Transverse colon (tissue), 4 donors: ENCODE measurements at regions not wholly inside any gene's neighbourhood (a gene's known extent, or its start where the extent isn't known, plus 50 kb on each side); places are given as distances from the start of the nearest gene placed in this dataset.

Experiments
- CTCF ChIP-seq, 5 experiments: fragments of 200-600 bp in 3 of 5; fragments of 450-650 bp in 2 of 5; sonication (generic) in 3 of 5; IDR thresholded peaks; 1 replicate in 2 of 5; 2 replicates in 3 of 5; pipeline ENCODE4 v1.5.1; 2016 to 2017; ENCODE audit warnings: antibody characterized with exemption in 5 of 5, inconsistent platforms in 3 of 5, mild to moderate bottlenecking in 2 of 5, moderate library complexity in 1 of 5
- EP300 ChIP-seq: sonication (generic); formaldehyde crosslinking; IDR thresholded peaks from one replicate; pipeline ENCODE4 v1.6.1; 2017; ENCODE audit warnings: antibody characterized with exemption, low read depth
- POLR2A ChIP-seq: fragments of 450-650 bp; IDR thresholded peaks from one replicate; pipeline ENCODE4 v1.6.1; 2016; ENCODE audit warnings: antibody characterized with exemption, mild to moderate bottlenecking, moderate library complexity
- POLR2AphosphoS5 ChIP-seq, 3 donors: sonication (generic); formaldehyde crosslinking; IDR thresholded peaks; one replicate each; pipeline ENCODE4 v1.6.1; 2016; ENCODE audit warnings: antibody characterized with exemption in 3 of 3

DNA sequence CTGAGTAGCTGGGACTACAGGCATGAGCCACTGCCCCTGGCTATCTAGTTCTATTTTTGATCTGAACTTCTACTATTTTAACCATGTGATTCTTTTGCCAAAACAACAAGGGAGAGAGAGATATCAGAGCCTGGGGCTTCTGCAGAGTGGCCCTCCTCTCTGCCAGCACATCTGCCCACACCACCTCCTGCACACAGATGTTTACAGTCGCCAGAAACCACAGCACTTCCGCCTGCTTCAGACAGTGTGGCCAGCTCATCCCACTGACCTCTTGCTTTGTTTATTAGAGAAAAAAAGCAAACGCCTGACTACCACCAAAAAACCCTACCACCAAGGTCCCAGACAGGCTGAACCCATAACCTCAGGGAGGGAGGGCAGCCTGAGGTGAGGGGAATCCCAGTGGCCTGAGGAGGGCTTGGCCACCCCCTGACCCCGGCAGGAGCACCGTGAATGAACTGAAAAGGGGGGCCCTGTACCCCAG lies 85.9 kb upstream of the ABHD2 start:
- TF ChIP-seq CTCF (IDR thresholded peaks at IDR 0.05): no peak
- no peak for TF ChIP-seq EP300
- TF ChIP-seq POLR2A: no peak
- TF ChIP-seq POLR2AphosphoS5 (IDR thresholded peaks at IDR 0.05): no peak
